Colonic mucosa (tissue), 4 donors: ENCODE measurements at regions not wholly inside any gene's neighbourhood (a gene's known extent, or its start where the extent isn't known, plus 50 kb on each side); places are given as distances from the start of the nearest gene placed in this dataset.
"Not testable (repeated sequence)": the region's sequence is repeated elsewhere in the genome, so short reads cannot be mapped to it uniquely, and the experiment has no call there.

ENCODE experiments used
- DNase-seq: peaks from one replicate; pipeline ENCODE4 v3.0.0-alpha.2; 2020
- H3K27ac ChIP-seq: fragments of 200-600 bp; one replicate; pipeline ENCODE4 v1.8.0; 2021
- H3K27me3 ChIP-seq: fragments of 200-600 bp; one replicate; pipeline ENCODE4 v1.8.0; 2021
- H3K36me3 ChIP-seq: fragments of 200-600 bp; one replicate; pipeline ENCODE4 v1.8.0; 2021
- H3K4me1 ChIP-seq: fragments of 200-600 bp; one replicate; pipeline ENCODE4 v1.8.0; 2021; ENCODE audit warnings: mild to moderate bottlenecking
- H3K4me3 ChIP-seq: fragments of 200-600 bp; one replicate; pipeline ENCODE4 v1.8.0; 2021
- H3K9ac ChIP-seq, 2 donors: one replicate each; pipeline ENCODE4 v1.7.0; 2013; ENCODE audit warnings: control low read depth in 2 of 2, low read depth in 2 of 2, low read length in 2 of 2
- H3K9me3 ChIP-seq: fragments of 200-600 bp; one replicate; pipeline ENCODE4 v1.8.0; 2021
- intact Hi-C: fragments of 100-400 bp; cut with DNase I; formaldehyde crosslinking; loops from one replicate; pipeline ENCODE4 v1.14.1; 2022
- TF ChIP-seq, protein P1 (sequence below): fragments of 200-600 bp; IDR thresholded peaks from one replicate; pipeline ENCODE4 v1.8.0; 2022; ENCODE audit warnings: antibody characterized with exemption, mild to moderate bottlenecking
- donor health status: healthy.
- donor health status: DM: no; HTN: no; CAD: no.
- donor health status: DM: no; HTN: no; CAD: no.

DNA sequence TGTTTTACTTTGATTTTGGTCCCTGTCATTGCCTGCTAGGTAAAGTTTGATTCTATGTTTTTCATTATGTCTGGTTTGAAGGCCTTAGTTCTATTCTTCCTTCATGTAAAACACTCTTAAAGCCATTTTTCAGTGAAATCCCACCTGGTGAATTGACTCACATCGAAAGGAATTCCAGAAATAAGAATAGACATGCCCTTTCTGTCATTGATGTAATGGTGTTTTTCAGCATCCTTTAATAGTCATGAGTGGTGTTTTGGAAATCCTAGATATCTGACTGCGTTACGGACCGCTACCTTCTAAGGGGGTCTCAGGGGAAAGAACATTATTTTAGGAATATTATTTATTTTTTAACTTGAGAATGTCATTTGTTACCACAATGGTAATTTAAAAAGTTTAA lies 104.5 kb upstream of the ZEB2 start:
- Histone ChIP-seq H3K9me3 (no peaks in the 10 kb centered on the region), H3K9ac (no peak overlapping the region), H3K27ac (no peak overlapping the region), H3K36me3 (no peaks in the 10 kb centered on the region), H3K4me3 (no peak overlapping the region), H3K27me3 (no peaks in the 10 kb centered on the region), H3K4me1 (no peaks in the 10 kb centered on the region)
- no peak for DNase-seq
- intact Hi-C loops = no loop called here
- TF ChIP-seq, protein P1, sequence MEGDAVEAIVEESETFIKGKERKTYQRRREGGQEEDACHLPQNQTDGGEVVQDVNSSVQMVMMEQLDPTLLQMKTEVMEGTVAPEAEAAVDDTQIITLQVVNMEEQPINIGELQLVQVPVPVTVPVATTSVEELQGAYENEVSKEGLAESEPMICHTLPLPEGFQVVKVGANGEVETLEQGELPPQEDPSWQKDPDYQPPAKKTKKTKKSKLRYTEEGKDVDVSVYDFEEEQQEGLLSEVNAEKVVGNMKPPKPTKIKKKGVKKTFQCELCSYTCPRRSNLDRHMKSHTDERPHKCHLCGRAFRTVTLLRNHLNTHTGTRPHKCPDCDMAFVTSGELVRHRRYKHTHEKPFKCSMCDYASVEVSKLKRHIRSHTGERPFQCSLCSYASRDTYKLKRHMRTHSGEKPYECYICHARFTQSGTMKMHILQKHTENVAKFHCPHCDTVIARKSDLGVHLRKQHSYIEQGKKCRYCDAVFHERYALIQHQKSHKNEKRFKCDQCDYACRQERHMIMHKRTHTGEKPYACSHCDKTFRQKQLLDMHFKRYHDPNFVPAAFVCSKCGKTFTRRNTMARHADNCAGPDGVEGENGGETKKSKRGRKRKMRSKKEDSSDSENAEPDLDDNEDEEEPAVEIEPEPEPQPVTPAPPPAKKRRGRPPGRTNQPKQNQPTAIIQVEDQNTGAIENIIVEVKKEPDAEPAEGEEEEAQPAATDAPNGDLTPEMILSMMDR = no peak

DNA sequence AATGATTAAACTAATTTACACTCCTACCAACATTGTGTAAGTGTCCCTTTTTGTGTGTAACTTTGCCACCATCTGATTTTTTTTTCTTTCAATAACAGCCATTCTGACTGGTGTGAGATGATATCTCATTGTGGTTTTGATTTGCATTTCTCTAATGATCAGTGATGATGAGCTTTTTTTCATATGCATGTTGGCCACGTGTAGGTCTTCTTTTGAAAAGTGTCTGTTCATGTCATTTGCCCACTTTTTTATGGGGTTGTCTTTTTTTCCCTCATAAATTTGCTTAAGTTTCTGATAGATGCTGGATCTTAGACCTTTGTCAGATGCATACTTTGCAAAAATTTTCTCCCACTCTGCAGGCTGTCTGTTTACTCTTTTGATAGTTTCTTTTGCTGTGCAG lies 102.5 kb upstream of the ZEB2 start:
- H3K36me3 ChIP-seq, H3K9me3 ChIP-seq, intact Hi-C loops, H3K27ac ChIP-seq, H3K4me1 ChIP-seq, H3K9ac ChIP-seq, H3K4me3 ChIP-seq, H3K27me3 ChIP-seq, DNase-seq: not testable (repeated sequence)

- no peaks in the 10 kb centered on the region for H3K4me1 ChIP-seq
- no peak overlapping the region for H3K9ac ChIP-seq
- intact Hi-C loops = no loop called here
- no peak overlapping the region for H3K27ac ChIP-seq
- H3K27me3 ChIP-seq = no peaks in the 10 kb centered on the region
- TF ChIP-seq, protein P1 = no peak
- H3K4me3 ChIP-seq = no peak overlapping the region
- H3K9me3 ChIP-seq = no peaks in the 10 kb centered on the region
- no peak for DNase-seq
- no peaks in the 10 kb centered on the region for H3K36me3 ChIP-seq
These were observed 101.3 kb upstream of the ZEB2 start for GRCh38 chr2:144621266-144621665.

- Histone ChIP-seq H3K36me3 (no peaks in the 10 kb centered on the region), H3K27ac (no peak overlapping the region), H3K27me3 (no peaks in the 10 kb centered on the region), H3K9ac (no peak overlapping the region), H3K4me1 (no peaks in the 10 kb centered on the region), H3K9me3 (no peaks in the 10 kb centered on the region), H3K4me3 (no peak overlapping the region)
- no peak for DNase-seq
- intact Hi-C loops = no loop called here
- TF ChIP-seq, protein P1 = no peak
These were observed 99.8 kb upstream of the ZEB2 start for GRCh38 chr2:144619760-144620159.

DNA sequence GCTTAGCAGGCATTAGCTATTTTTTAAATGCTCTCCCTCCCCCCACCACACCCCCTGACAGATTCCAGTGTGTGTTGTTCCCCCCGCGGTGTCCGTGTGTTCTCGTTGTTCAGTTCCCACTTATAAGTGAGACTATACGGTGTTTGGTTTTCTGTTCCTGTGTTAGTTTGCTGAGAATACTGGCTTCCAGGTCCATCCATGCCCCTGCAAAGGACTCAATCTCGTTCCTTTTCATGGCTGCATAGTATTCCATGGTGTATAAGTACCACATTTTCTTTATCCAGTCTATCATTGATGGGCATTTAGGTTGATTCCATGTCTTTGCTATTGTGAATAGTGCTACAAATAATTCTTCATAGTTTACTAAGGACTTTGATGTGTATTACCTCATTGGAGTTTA lies 97.3 kb upstream of the ZEB2 start:
- H3K9me3 ChIP-seq, H3K27me3 ChIP-seq, H3K27ac ChIP-seq, H3K9ac ChIP-seq, DNase-seq, H3K36me3 ChIP-seq, H3K4me1 ChIP-seq, intact Hi-C loops, H3K4me3 ChIP-seq: not testable (repeated sequence)

DNA sequence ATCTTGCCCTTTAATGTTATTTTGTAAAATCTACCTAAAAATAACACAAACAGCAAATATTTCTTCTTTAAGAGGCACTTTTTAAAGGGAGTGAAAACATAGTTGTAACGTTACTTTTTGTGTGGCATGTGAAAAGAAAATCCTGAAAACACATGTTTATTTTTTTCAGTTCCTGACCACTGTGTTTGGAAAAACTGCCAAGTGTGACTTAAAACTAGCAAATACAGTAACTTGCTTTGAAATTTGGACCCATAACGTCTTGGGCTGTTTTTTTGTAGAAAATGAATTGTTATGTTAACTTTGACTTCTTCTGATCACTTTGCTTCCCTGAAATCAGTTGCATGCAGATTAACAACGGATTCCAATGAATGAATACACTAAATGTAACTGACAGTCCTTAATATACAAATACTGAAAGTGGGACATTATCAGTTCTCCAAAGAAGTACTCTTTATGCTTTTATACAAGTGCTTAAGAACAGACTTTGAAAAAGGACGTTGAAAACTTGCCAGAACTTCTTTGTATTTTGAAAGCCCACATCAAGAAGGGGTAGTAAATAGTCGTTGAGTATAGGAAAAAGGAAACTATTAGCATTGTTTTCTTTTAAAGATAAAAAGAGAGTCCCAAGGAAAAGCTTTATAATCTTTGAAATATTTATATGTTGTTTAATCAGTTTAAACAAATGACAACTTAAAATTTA lies 96.1 kb upstream of the ZEB2 start:
- Histone ChIP-seq H3K4me3 (no peak overlapping the region), H3K4me1 (no peaks in the 10 kb centered on the region), H3K9me3 (no peaks in the 10 kb centered on the region), H3K9ac (no peak overlapping the region), H3K27me3 (no peaks in the 10 kb centered on the region), H3K27ac (no peak overlapping the region), H3K36me3 (no peaks in the 10 kb centered on the region)
- no peak for DNase-seq
- intact Hi-C loops = no loop called here
- TF ChIP-seq, protein P1 = no peak
